NCI-H345 treated with DMSO at 0.1 percent for 48 hours (cell line): ENCODE measurements at regions not wholly inside any gene's neighbourhood (a gene's known extent, or its start where the extent isn't known, plus 50 kb on each side); places are given as distances from the start of the nearest gene placed in this dataset.

ENCODE experiments used
- DNase-seq: peaks from one replicate; lab custom pipeline; 2025; ENCODE audit not compliant: unreplicated experiment; lab: John Stamatoyannopoulos, UW

DNA sequence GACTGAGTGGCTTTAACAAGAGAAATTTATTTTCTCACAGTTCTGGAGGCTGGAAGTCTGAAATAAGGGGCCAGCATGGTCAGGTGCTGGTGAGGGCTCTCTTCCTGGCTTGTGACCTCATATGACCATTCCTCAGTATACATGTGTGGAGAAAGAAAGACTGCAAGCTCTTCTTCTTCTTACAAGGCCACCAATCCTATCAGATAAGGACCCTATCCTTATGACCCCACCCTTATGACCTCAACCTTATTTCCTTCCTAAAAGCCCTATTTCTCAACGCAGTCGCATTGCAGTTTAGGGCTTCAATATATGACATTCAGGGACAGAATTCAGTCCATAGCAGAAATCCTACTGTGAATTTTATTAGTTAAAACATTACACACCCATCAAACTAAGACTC, 124.4 kb upstream of the RAG2 start:
- no peak for DNase-seq

GRCh38 chr11:36719358-36720107, 121.5 kb upstream of the RAG2 start:
- no peak for DNase-seq

DNA sequence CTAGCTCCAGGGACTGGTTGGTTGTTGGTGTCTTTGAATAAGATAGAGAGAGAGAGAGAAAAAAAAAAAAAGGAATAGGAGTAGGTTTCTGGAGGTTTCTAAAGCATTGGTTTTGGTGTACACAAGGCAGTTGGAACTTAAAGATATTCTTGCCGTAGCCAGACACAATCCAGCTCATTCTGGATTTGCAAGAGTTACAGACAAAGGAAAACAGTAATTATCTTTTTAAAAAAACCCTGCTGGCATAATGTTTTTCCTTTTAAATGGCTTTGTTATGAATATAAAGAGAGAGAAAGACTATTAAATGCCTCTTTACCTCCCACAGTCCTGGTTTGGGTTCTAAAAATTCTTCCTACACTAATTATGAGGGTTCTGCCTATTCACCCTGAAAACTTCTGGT, 120.4 kb upstream of the RAG2 start:
- no peak for DNase-seq

DNA sequence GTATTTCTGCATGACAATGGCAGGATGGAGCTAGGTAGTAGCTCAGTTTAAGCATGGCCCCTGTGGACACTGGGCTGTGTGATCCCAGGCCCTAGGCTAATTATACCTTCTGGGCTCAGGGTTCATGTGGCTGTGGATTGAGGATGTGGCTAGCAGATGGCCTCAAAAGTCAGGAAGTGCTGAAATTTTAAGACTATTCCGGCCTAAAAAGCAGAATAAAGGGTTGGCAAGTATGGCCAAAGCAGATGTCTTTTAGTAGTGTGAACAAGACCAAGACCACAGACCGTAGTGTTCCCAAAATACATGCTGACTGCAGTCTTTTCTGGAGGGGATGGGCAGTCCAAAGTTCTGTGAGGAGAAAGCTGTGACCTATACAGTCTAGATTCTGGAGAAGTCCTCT, 115.7 kb upstream of the RAG2 start:
- no peak for DNase-seq

DNA sequence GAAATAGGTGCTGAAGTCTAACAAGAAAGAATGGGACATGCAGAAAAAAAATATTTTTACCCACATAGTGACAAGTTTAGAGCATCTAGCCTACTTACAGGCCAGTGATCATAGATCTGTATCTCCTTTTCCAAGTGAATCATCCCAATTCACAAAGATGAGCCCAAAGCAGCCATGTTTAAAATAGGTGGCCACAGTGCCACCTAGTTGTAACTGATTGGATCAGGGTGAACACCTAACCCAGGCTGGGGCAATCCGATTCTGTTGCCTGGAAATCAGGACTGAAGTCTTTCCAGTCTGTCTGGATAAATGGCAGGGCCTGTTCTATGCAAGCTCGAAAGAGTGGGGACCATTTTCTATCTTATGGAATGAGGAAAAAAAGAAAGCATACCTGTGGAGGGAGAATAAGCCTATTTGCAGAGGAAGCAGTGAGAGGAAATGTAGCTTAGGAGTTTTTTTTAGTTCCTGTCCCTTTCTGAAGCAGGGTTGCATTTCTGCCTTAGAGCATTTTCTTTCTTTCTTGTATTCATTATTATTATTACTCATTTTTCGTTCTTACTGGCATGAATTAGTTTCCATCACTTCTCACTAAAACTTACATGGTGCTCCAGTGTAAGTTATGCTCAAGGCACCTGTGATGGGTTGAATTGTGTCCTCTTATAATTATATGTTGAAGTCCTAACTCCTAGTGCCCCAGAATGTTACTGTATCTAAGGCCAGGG, 113.2 kb upstream of the RAG2 start:
- DNase-seq: no peak
